Activated CD8-positive, alpha-beta memory T cell treated with anti-CD3 and anti-CD28 coated beads, Interleukin-2, amount 50 U/mL, for 24 hours (primary cell): ENCODE measurements at regions not wholly inside any gene's neighbourhood (a gene's known extent, or its start where the extent isn't known, plus 50 kb on each side); places are given as distances from the start of the nearest gene placed in this dataset.

Experiments
- DNase-seq: peaks from one replicate; pipeline ENCODE4 v3.0.0-alpha.2; 2020; ENCODE audit errors: extremely low read depth

- no peak for DNase-seq
Observed at GRCh38 chr12:116402163-116402939, 124.9 kb upstream of the MED13L start.

- DNase-seq, result no peak
Observed at GRCh38 chr12:116403546-116403945, 126.1 kb upstream of the MED13L start.

DNA sequence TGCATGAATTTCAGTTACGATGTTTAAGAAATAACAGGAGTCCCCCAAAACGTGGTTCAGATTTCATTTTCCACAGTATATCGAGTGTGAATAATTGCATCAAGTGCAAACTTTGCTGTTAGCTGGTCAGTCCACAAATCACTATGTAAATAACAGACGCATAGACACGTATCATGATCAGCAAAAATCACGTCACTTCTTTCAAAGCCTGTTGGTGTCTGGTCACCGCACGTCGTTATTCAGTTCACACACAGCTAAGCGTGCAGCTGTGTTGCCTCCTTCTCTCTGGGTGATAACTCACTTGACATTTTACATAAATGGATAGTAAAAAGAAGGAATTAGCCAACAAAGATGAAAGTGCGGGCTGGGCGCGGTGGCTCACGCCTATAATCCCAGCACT is 126.8 kb upstream of the MED13L start:
- no peak for DNase-seq

- no peak for DNase-seq
Observed at GRCh38 chr12:116404913-116405611, 127.6 kb upstream of the MED13L start.

- DNase-seq, result no peak
Observed at GRCh38 chr12:116406529-116406928, 129.0 kb upstream of the MED13L start.

DNA sequence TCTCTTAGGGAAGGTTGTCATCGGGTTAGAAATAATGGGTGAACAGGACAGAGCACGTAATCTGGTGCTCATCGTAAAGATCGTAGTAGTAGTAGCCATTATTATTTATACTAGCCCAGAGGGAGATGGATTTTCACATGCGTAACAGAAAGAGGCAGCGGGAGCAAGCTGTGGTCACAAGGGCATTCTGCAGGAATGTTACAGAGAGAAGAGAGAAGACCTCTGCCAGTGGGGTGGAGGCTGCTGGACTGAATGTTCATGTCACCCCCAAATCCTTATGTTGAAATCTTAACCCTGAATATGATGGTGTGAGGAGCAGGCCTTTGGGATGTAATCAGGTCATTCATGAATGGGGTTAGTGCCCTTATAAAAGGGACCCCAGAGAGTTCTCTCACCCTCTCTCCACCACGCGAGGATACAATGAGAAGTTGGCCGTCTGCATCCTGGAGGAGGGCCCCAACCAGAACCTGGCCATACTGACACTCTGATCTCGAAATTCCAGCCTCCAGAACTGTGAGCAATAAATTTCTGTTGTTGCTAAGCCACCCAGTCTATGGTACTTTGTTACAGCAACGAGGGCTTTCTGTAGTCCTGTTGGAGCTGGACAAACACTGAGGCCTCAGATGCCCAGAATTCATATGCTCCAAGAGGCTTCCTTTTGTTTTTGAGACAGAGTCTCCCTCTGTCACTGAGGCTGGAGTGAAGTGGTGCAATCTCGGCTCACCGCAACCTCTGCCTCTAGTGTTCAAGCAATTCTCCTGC is 131.2 kb upstream of the MED13L start:
- DNase-seq, result no peak

DNA sequence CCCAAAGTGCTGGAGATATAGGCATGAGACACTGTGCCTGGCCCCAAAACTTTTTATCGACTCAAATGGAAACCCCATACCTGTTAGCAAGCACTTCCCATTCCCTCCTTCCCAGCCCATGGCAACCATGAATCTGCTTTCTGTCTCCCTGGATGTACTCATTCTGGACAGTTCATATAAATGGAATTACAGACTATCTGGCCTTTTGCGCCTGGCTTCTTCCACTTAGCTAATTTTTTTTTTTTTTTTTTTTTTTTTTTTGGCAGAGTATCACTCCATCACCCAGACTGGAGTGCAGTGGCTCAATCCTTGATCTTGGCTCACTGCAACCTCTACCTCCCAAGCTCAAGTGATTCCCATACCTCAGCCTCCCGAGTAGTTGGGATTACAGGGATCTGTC is 134.5 kb upstream of the MED13L start:
- DNase-seq, result no peak

GRCh38 chr12:116414891-116415290 is 137.4 kb upstream of the MED13L start:
- no peak for DNase-seq

GRCh38 chr12:116415408-116416108 is 138.1 kb upstream of the MED13L start:
- DNase-seq, result no peak

- DNase-seq, result no peak
Observed at GRCh38 chr12:116416166-116416565, 138.7 kb upstream of the MED13L start.

DNA sequence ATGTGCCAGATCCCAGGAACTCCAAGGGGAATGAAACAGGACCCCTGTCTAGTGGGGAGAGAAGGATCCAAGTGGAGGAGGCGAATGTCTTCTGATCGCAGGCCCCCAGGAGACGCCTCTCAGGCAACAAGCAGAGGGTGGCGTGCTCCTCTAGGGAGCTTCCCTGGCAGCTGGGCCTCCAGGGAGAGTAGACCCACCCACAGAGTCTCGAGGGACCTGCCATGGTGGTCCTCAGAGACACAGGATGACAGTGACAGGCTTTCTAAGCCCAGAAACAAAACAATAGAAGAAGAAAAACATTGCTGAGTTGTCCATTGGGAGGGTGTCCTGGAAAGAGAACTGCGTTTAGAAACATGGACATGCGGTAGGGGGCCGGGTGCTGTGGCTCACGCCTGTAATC is 140.6 kb upstream of the MAP1LC3B2 start:
- no peak for DNase-seq

DNA sequence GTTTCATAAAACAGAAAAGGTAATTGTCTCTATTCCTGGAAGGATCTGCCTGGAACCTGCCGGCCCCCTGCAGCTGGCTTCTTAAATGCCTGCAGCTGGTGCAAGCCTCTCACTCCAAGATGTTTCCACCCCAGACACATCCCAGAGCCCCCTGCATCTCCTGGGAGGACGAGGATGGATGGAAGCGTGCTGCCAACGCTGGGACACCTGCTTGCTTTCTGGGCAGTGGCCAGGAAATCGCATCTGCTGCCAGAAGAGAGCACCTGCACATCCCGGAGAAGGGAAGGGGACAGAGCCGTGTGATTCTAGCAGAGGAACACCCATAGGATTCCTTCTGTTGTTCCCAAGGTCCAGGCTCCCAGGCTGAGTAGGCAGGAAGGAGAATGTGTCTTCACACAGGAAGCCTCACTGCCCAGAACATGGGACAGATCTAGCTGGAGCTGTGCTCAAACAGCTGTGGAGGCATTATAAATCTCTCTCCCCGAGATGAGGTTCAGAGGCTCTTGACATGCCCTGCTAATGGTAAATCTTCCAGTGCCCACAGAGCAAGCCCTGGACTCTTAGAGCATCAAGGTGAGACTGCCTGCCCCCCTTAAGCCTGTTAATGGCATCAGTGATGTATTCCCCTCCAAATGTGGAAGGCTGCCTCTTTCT is 138.8 kb upstream of the MAP1LC3B2 start:
- no peak for DNase-seq

- no peak for DNase-seq
Observed at GRCh38 chr12:116421785-116422538, 137.2 kb upstream of the MAP1LC3B2 start.

GRCh38 chr12:116423094-116423493 is 136.1 kb upstream of the MAP1LC3B2 start:
- DNase-seq, result no peak

DNA sequence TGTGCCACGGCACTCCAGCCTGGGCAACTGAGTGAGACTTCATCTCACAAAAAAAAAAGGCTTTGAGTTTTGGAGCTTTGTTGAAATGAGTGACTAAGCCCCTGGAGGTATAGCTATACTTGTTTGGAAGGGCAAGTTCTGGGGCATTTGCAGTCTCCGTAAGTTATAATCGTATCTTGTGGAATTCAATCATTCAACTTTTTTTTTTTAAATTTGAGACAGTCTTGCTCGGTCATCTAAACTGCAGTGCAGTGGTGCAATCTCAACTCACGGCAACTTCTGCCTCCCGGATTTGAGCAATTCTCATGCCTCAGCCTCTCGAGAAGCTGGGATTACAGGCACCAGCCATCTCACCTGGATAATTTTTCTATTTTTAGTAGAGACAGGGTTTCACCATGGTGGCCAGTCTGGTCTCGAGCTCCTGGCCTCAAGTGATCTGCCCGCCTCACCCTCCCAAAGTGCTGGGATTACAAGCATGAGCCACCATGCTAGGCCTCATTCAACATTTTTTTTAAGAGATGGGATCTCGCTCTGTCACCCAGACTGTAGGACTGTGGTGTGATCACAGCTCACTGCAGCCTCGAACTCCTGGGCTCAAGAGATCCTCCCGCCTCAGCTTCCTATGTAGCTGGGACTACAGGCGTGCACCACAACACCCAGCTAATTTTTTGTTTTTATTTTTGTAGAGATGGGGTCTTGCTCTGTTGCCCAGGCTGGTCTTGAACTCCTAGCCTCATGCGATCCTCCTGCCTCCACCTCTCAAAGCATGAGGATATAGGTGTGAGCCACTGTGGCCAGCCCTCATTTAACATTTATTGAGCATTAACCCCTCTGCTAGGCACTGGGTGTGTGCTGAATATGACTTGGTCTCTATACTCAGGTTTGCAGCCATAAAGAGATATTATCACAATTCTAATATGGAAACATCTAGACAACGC is 133.7 kb upstream of the MAP1LC3B2 start:
- no peak for DNase-seq

DNA sequence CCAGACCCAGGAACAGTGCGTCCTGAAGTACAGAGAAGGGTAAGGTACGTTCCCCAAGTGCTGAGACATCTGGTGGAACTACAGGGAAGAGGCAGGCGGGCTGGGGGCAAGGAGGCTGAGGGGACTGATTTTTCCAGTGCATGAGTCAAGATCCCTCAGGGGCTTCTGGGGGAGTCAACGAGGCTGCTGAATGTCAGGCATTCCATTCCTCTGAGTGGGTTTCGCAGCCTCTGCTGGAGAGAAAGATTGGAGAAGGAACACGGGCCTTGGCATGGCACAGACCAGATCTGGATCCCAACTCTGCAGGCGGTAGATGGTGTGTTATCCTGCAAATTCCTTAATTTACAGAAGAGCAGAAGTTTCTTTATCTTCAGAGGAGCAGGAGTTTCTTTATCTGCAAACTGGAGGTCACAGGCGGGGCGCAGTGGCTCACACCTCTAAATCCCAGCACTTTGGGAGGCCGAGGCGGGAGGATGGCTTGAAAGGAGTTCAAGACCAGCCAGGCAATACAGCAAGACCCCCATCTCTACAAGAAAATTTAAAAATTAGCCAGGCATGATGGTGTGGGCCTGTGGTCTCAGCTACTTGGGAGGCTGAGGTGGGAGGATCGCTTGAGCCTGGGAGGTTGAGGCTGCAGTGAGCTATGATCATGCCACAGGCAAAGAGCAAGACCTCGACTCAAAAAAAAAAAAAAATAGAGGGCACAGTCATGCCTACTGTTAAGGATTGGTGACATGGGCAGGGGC is 132.6 kb upstream of the MAP1LC3B2 start:
- no peak for DNase-seq

GRCh38 chr12:116427200-116427930 is 131.8 kb upstream of the MAP1LC3B2 start:
- no peak for DNase-seq

GRCh38 chr12:116429826-116430360 is 129.3 kb upstream of the MAP1LC3B2 start:
- DNase-seq, result no peak
